ENCODE measurements at regions not wholly inside any gene's neighbourhood (a gene's known extent, or its start where the extent isn't known, plus 50 kb on each side); places are given as distances from the start of the nearest gene placed in this dataset.
"Not testable (repeated sequence)": the region's sequence is repeated elsewhere in the genome, so short reads cannot be mapped to it uniquely, and the experiment has no call there.

- no peak for DNase-seq
Measured at GRCh38 chr2:105488285-105488684, 89.4 kb upstream of the FHL2 start.

GRCh38 chr2:105487142-105488069 lies 88.6 kb upstream of the FHL2 start:
- DNase-seq = no peak

- DNase-seq = no peak
Measured at GRCh38 chr2:105486762-105487141, 87.9 kb upstream of the FHL2 start.

- no peak for DNase-seq
Measured at GRCh38 chr2:105478670-105479069, 79.8 kb upstream of the FHL2 start.

GRCh38 chr2:105477050-105477620 lies 78.3 kb upstream of the FHL2 start:
- DNase-seq = not testable (repeated sequence)

- no peak for DNase-seq
Measured at GRCh38 chr2:105473011-105473410, 74.2 kb upstream of the FHL2 start.

GRCh38 chr2:105470979-105471378 lies 72.1 kb upstream of the FHL2 start:
- no peak for DNase-seq

- DNase-seq = no peak
Measured at GRCh38 chr2:105469781-105470180, 70.9 kb upstream of the FHL2 start.

- no peak for DNase-seq
Measured at GRCh38 chr2:105468582-105469042, 69.8 kb upstream of the FHL2 start.

- DNase-seq = no peak
Measured at GRCh38 chr2:105464325-105464724, 65.5 kb upstream of the FHL2 start.

GRCh38 chr2:105460048-105460732 lies 61.3 kb upstream of the FHL2 start:
- DNase-seq = no peak

GRCh38 chr2:105458076-105458475 lies 59.2 kb upstream of the FHL2 start:
- DNase-seq = no peak

- peak; percentile 79 for DNase-seq
Measured at GRCh38 chr2:105455488-105456003, 56.7 kb upstream of the FHL2 start.

- DNase-seq = peak; percentile 58
Measured at GRCh38 chr2:105454801-105455485, 56.1 kb upstream of the FHL2 start.

GRCh38 chr2:105451571-105452166 lies 52.8 kb upstream of the FHL2 start:
- no peak for DNase-seq

GRCh38 chr2:105450471-105450870 lies 51.6 kb upstream of the FHL2 start:
- no peak for DNase-seq

- no peak for DNase-seq
Measured at GRCh38 chr2:105449076-105449475, 50.2 kb upstream of the FHL2 start.

All from NCI-H226 (cell line).